ENCODE measurements at regions not wholly inside any gene's neighbourhood (a gene's known extent, or its start where the extent isn't known, plus 50 kb on each side); places are given as distances from the start of the nearest gene placed in this dataset.

DNA sequence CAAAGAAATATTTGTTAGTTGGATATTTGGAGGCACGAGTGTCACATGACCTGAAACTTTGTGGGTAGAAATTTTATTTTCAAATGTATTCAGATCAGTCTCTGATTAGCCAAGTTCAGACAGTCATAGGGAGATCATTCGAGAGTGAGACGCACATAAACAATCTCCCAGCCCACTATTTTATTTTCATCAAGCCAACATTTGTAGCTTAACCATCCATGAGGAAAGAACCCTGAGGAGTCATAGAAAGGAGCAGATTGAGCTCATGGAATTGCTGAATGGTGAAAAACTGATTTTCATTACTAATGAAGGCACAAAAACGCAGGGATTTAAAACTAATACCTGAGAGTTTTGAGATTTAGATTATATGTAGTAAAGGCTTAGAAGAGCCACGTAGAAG is 548.7 kb downstream of the NSUN3 start:
- no peak overlapping the region for H2AFZ ChIP-seq
- H3K79me2 ChIP-seq (replicated peaks; ENCODE audit: insufficient read depth), result no peaks in the 10 kb centered on the region
- no peak overlapping the region for H3K27ac ChIP-seq (ENCODE audit: low read depth)
- TF ChIP-seq, protein P1, sequence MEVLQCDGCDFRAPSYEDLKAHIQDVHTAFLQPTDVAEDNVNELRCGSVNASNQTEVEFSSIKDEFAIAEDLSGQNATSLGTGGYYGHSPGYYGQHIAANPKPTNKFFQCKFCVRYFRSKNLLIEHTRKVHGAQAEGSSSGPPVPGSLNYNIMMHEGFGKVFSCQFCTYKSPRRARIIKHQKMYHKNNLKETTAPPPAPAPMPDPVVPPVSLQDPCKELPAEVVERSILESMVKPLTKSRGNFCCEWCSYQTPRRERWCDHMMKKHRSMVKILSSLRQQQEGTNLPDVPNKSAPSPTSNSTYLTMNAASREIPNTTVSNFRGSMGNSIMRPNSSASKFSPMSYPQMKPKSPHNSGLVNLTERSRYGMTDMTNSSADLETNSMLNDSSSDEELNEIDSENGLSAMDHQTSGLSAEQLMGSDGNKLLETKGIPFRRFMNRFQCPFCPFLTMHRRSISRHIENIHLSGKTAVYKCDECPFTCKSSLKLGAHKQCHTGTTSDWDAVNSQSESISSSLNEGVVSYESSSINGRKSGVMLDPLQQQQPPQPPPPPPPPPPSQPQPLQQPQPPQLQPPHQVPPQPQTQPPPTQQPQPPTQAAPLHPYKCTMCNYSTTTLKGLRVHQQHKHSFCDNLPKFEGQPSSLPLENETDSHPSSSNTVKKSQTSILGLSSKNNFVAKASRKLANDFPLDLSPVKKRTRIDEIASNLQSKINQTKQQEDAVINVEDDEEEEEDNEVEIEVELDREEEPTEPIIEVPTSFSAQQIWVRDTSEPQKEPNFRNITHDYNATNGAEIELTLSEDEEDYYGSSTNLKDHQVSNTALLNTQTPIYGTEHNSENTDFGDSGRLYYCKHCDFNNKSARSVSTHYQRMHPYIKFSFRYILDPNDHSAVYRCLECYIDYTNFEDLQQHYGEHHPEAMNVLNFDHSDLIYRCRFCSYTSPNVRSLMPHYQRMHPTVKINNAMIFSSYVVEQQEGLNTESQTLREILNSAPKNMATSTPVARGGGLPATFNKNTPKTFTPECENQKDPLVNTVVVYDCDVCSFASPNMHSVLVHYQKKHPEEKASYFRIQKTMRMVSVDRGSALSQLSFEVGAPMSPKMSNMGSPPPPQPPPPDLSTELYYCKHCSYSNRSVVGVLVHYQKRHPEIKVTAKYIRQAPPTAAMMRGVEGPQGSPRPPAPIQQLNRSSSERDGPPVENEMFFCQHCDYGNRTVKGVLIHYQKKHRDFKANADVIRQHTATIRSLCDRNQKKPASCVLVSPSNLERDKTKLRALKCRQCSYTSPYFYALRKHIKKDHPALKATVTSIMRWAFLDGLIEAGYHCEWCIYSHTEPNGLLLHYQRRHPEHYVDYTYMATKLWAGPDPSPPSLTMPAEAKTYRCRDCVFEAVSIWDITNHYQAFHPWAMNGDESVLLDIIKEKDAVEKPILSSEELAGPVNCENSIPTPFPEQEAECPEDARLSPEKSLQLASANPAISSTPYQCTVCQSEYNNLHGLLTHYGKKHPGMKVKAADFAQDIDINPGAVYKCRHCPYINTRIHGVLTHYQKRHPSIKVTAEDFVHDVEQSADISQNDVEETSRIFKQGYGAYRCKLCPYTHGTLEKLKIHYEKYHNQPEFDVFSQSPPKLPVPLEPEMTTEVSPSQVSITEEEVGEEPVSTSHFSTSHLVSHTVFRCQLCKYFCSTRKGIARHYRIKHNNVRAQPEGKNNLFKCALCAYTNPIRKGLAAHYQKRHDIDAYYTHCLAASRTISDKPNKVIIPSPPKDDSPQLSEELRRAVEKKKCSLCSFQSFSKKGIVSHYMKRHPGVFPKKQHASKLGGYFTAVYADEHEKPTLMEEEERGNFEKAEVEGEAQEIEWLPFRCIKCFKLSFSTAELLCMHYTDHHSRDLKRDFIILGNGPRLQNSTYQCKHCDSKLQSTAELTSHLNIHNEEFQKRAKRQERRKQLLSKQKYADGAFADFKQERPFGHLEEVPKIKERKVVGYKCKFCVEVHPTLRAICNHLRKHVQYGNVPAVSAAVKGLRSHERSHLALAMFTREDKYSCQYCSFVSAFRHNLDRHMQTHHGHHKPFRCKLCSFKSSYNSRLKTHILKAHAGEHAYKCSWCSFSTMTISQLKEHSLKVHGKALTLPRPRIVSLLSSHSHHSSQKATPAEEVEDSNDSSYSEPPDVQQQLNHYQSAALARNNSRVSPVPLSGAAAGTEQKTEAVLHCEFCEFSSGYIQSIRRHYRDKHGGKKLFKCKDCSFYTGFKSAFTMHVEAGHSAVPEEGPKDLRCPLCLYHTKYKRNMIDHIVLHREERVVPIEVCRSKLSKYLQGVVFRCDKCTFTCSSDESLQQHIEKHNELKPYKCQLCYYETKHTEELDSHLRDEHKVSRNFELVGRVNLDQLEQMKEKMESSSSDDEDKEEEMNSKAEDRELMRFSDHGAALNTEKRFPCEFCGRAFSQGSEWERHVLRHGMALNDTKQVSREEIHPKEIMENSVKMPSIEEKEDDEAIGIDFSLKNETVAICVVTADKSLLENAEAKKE (CRISPR knock-in tag; IDR thresholded peaks at IDR 0.05), result no peak
- no peak for TF ChIP-seq EZH2phosphoT487 (IDR thresholded peaks at IDR 0.05; ENCODE audit: unreplicated experiment)
- TF ChIP-seq, protein P2, sequence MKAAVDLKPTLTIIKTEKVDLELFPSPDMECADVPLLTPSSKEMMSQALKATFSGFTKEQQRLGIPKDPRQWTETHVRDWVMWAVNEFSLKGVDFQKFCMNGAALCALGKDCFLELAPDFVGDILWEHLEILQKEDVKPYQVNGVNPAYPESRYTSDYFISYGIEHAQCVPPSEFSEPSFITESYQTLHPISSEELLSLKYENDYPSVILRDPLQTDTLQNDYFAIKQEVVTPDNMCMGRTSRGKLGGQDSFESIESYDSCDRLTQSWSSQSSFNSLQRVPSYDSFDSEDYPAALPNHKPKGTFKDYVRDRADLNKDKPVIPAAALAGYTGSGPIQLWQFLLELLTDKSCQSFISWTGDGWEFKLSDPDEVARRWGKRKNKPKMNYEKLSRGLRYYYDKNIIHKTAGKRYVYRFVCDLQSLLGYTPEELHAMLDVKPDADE (IDR thresholded peaks at IDR 0.05), result no peak
- TF ChIP-seq STAT1 (IDR thresholded peaks at IDR 0.05; ENCODE audit: unreplicated experiment), result no peak
- TF ChIP-seq, protein P3, sequence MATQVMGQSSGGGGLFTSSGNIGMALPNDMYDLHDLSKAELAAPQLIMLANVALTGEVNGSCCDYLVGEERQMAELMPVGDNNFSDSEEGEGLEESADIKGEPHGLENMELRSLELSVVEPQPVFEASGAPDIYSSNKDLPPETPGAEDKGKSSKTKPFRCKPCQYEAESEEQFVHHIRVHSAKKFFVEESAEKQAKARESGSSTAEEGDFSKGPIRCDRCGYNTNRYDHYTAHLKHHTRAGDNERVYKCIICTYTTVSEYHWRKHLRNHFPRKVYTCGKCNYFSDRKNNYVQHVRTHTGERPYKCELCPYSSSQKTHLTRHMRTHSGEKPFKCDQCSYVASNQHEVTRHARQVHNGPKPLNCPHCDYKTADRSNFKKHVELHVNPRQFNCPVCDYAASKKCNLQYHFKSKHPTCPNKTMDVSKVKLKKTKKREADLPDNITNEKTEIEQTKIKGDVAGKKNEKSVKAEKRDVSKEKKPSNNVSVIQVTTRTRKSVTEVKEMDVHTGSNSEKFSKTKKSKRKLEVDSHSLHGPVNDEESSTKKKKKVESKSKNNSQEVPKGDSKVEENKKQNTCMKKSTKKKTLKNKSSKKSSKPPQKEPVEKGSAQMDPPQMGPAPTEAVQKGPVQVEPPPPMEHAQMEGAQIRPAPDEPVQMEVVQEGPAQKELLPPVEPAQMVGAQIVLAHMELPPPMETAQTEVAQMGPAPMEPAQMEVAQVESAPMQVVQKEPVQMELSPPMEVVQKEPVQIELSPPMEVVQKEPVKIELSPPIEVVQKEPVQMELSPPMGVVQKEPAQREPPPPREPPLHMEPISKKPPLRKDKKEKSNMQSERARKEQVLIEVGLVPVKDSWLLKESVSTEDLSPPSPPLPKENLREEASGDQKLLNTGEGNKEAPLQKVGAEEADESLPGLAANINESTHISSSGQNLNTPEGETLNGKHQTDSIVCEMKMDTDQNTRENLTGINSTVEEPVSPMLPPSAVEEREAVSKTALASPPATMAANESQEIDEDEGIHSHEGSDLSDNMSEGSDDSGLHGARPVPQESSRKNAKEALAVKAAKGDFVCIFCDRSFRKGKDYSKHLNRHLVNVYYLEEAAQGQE (IDR thresholded peaks at IDR 0.05; ENCODE audit: unreplicated experiment), result no peak
- no peak for TF ChIP-seq ZNF331 (CRISPR knock-in tag; IDR thresholded peaks at IDR 0.05; ENCODE audit: low read depth)
- TF ChIP-seq EZH2 (IDR thresholded peaks at IDR 0.05; ENCODE audit: low read depth, unreplicated experiment), result no peak
- no peak for TF ChIP-seq POLR2AphosphoS5 (IDR thresholded peaks at IDR 0.05; ENCODE audit: low read depth)
- no peak for TF ChIP-seq ZNF114 (CRISPR knock-in tag; IDR thresholded peaks at IDR 0.05)
- TF ChIP-seq NANOG (IDR thresholded peaks at IDR 0.05; ENCODE audit: borderline replicate concordance), result no peak
- TF ChIP-seq, protein P4, sequence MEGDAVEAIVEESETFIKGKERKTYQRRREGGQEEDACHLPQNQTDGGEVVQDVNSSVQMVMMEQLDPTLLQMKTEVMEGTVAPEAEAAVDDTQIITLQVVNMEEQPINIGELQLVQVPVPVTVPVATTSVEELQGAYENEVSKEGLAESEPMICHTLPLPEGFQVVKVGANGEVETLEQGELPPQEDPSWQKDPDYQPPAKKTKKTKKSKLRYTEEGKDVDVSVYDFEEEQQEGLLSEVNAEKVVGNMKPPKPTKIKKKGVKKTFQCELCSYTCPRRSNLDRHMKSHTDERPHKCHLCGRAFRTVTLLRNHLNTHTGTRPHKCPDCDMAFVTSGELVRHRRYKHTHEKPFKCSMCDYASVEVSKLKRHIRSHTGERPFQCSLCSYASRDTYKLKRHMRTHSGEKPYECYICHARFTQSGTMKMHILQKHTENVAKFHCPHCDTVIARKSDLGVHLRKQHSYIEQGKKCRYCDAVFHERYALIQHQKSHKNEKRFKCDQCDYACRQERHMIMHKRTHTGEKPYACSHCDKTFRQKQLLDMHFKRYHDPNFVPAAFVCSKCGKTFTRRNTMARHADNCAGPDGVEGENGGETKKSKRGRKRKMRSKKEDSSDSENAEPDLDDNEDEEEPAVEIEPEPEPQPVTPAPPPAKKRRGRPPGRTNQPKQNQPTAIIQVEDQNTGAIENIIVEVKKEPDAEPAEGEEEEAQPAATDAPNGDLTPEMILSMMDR (conservative IDR thresholded peaks at IDR 0.05; ENCODE audit: low read depth in 2 of 2), result no peak
- TF ChIP-seq JUNB (IDR thresholded peaks at IDR 0.05; ENCODE audit: unreplicated experiment), result no peak
- no peak for TF ChIP-seq CREB1 (CRISPR knock-in tag; IDR thresholded peaks at IDR 0.05; ENCODE audit: low read depth)
- no peaks in the 10 kb centered on the region for H3F3A ChIP-seq (replicated peaks; ENCODE audit: low read depth)
- no peak overlapping the region for H3K27ac Mint-ChIP-seq
- DNase-seq (ENCODE audit: low spot score), result no peak
- H3K9me3 Mint-ChIP-seq, result no peaks in the 10 kb centered on the region; the same call in 2 of the 3 replicates
- no peak overlapping the region for H3K4me2 ChIP-seq
- peaks cover 7% of the 10 kb centered on the region; the same call in 1 of the 2 replicates for H3K4me1 ChIP-seq (ENCODE audit: insufficient read depth)
- no peak overlapping the region for H3K4me3 ChIP-seq
- H3K9me2 ChIP-seq (ENCODE audit: insufficient read depth), result no peaks in the 10 kb centered on the region
- H4K20me1 ChIP-seq (replicated peaks; ENCODE audit: insufficient read depth), result no peaks in the 10 kb centered on the region
- H3K27me3 ChIP-seq (ENCODE audit: insufficient read depth), result no peaks in the 10 kb centered on the region
- no peaks in the 10 kb centered on the region for H3K27me3 Mint-ChIP-seq (ENCODE audit: insufficient read depth, low read depth, poor library complexity)
- peaks cover 7% of the 10 kb centered on the region for H3K4me1 Mint-ChIP-seq
- H3K36me3 ChIP-seq (ENCODE audit: insufficient read depth), result no peaks in the 10 kb centered on the region
- no peaks in the 10 kb centered on the region for H3K36me3 Mint-ChIP-seq (ENCODE audit: low read depth)
- no peak for ATAC-seq
- H3K4me3 Mint-ChIP-seq, result no peak overlapping the region

All from GM23338 (cell line).